ENCODE measurements at regions not wholly inside any gene's neighbourhood (a gene's known extent, or its start where the extent isn't known, plus 50 kb on each side); places are given as distances from the start of the nearest gene placed in this dataset.

GRCh38 chr2:208945719-208946256 is 478.1 kb upstream of the MAP2 start:
- TF ChIP-seq REST (IDR thresholded peaks at IDR 0.05; ENCODE audit: unreplicated experiment) (no peak), CTCF (conservative IDR thresholded peaks at IDR 0.05; ENCODE audit: low read depth in 2 of 2) (no peak), EZH2 (IDR thresholded peaks at IDR 0.05; ENCODE audit: low read depth, unreplicated experiment) (no peak), CREB1 (CRISPR knock-in tag; IDR thresholded peaks at IDR 0.05; ENCODE audit: low read depth) (no peak), POLR2AphosphoS5 (IDR thresholded peaks at IDR 0.05; ENCODE audit: low read depth) (no peak), STAT1 (IDR thresholded peaks at IDR 0.05; ENCODE audit: unreplicated experiment) (no peak), EZH2phosphoT487 (IDR thresholded peaks at IDR 0.05; ENCODE audit: unreplicated experiment) (no peak)
